ENCODE measurements at regions not wholly inside any gene's neighbourhood (a gene's known extent, or its start where the extent isn't known, plus 50 kb on each side); places are given as distances from the start of the nearest gene placed in this dataset.

DNA sequence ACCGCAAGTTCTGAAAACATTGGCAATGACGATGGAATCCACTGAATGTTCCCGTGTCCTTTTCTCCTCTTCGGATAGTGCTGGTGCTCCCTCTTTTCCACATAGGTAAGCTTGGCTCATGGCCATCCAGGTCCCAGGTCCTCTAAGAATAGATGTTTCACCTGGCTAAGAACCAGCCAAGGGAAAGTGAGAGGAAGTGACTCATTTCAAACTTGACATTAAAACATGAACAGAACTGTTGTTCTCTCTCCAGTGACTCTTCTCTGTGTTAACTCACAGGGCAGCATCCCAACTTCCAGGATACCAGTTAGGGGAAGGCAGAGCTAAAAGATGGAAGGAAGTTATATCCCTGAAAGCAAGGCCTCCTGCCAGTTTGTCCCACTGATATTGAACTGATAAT, 493.8 kb upstream of the CHRM3 start:
- no peak for FAIRE-seq

DNA sequence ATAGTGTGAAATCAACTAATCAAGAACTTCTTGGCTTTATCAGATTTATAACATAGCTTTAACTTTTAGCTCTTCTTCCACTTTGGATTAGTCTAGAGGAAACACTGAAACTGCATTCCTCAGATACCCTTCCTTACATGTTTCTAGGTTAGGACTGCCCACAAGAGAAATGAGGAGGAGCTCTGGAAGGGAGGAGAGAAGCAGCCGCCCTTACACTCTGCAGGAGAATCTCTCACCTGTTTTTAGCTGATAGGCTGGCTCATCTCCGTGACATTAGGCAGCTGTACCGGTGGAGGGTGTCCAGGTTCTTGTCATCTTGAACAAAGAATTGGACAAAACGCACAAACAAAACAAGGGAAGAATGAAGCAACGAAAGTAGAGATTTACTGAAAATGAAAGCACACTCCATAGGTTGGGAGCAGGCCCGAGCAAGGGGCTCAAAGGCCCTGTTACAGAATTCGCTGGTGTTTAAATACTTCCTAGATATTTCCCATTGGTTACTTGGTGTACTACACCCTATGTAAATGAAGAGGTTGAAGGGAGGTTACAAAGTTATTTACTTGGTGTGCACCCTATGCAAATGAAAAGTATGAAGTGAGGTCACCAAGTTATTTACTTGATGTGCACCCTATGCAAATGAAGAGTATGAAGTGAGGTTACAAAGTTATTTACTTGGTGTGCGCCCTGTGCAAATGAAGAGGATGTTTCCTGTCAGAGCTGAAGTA, 524.9 kb upstream of the CHRM3 start:
- FAIRE-seq, result no peak

DNA sequence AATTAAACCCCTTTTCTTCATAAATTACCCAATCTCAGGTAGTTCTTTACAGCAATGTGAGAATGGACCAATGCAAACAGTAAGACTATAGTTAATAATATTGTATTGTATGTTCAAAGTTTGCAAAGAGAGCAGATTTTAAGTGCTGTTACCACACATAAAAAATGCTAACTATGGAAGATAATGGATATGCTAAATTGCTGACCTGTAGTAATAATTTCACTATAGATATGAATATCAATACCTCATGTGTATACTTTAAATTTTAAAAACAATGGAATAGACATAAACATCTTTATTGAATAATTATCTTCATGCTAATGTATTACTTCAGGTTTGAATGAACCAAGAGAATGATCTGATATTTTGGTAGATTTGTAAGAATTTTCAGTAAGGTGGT, 552.4 kb upstream of the CHRM3 start:
- FAIRE-seq, result peak; percentile 25

DNA sequence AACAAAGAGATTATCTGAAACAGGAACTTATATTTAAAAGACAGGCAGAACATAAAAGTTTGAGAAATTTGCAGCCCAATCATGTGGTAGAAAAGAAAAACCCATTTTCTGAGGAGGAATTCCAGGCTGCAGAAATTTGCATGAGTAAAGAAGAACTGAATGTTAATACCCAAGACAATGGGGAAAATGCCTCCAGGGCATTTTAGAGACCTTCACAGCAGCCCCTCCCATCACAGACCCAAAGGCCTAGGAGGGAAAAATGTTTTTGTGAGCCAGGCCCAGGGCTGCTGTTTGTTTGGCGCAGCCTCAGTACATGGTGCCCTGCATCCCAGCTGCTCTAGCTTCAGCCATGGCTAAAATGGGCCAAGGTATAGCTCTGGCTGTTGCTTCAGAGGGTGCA, 554.3 kb upstream of the CHRM3 start:
- no peak for FAIRE-seq

DNA sequence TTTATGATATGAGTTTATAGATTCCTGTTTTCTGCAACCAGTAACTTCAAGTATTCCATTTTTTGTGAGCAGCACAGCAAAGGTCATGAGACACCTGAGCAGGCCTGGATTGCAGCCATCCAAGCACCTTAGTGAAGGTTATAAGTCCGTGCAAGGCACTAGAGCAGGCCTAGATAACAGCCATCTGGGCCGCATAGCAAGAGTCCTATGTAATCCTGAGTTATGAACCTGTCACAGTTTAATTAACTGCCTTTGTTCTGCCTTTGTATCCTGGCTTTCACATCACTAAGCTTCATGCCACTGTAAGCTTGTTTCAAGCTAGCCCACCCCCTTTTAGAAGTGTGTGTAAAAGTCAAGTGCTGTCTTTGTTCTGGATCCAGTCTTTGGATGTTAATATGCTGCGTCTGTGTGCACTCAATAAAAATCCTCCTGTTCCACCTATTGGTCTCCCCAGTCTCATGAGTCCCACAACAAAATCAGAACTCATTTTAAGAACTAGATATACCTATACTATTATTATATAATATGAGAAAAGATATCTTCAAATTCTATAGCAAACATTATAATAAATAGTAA, 556.2 kb upstream of the CHRM3 start:
- FAIRE-seq, result peak; percentile 69

DNA sequence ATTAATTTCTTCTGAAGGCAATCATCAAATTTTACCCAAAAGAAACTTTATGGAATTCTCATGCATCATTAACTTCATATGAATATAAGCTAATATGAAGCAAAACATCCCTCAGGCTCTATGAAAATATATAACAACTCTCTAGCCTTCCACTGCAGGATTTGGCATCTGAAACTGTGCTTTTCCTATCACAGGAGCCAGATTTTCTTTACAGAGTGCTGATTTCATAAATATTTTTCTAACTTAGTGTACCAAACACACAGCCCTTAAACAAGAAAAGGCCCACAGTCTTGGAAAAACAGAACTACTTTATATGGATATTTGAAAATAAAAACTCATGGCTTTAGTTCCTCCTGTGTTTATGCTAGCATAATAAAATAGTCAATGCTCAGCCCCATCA, 559.5 kb upstream of the CHRM3 start:
- FAIRE-seq, result no peak

DNA sequence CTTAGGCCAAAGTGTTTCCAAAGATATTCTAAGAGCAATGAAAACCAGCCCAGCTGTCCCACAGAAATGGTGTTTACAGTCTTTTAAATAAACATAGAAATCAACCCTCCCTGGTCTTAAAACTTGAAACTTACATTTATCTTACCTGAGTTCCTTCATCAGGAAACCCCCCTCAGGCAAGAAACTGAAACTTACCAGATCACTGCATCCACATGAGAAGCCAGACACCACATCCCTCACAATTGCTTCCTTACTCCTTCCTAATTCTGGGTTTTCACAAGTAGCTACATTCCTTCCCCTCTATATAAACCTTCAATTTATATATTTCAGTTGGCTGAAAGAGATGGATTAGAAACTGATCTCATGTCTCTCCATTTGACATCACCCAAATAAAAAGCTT, 563.0 kb upstream of the CHRM3 start:
- FAIRE-seq, result no peak

DNA sequence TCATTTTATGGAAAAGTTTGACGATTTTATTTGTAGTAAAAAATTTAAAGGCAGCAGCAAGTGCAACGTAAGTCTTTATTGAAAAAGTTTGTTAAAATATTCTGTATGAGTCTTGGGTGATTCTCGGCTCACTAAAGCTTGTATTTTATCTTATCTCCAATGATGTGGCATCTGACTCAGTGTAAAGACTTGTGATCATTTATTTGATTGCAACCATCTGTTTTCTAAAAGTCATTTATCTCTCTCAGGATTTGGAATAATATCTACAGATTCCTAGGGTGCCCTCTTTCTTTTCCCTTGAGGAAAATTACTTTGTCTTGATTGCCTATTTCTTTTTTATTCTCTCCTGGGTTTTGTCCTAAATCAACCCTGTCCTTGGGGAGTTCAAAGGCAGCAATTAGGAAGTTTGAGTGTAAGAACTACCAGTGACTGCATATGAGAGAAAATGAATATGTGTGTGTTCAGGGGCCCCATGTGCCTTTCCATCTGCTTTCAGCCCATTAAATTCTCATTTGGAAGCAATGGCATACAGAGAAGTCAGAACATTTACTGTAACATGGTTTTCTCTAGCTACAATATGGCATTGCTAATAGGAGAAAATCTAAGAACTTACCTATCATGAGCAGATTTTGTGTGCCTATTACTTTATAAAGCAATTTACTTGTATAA, 575.0 kb upstream of the CHRM3 start:
- FAIRE-seq, result peak; percentile 63

DNA sequence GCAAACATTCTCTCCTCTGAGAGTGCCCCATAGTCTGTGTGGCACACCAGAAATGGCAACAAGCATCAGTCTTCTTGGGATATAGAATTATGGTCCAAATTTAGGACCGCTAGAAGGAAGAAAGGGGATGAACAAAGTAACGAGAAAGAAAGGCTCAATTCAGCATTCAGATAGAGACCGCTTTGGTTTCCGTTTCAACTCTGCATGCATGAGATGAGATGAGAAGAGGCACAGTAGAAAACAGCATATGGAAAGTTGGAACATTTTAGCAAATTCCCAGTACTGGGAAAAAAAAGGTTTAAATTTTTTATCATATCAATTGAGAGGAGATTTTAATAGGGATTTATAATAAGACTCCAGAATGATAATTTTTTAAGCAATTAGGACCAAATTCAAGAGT, 595.5 kb upstream of the CHRM3 start:
- FAIRE-seq, result no peak

DNA sequence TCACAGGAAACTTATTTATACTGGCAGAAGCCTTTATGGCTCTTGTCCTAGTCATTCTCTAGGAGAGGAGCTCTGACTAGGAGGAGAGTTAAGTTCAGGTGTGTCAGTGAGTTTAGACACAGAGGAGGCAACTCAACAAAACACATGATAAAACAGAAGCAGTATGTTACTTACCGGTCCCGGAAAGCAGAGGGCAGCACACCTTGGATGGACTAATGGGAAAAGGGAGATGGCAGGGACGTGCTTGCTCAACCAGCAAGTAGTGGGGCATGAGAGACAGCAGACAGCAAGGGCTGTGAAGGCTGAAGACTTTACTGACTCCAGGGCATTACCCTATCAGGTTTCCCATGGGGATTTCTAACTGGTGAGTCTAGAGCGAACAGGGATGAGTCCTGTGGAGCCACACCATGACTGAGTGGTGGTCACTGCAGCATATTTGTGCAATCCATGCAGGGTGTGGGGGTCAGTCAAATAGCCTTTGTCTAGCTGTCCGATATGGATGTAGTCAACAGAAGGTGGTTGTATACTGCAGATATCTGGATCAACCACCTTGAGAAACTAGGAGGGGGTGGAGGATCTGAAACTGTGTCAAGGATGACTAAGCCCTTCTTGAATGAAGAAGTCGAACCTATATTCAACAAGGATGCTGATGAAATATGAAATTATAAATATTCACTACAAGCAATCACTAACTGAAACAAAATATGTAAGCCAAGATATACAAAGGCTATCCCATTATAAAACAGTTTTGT, 596.3 kb upstream of the CHRM3 start:
- no peak for FAIRE-seq

DNA sequence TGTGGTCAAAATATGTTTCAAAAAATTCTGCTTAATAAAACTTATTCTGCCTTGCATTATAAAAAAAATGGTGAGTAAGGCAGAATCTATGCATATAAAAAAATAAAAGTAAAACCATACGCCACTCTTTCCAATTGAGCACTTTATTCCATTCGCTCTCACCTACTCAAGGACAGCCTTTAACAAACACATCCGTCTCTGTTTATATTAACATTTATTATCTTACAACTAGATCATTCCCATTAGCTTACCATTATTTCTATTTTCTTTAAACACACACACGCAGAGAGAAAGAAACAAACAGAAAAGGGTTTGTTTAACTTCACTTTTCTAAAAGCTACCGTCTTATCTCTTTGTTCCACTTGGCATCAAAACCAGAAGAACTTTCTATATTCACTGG, 598.9 kb upstream of the CHRM3 start:
- peak; percentile 17 for FAIRE-seq

DNA sequence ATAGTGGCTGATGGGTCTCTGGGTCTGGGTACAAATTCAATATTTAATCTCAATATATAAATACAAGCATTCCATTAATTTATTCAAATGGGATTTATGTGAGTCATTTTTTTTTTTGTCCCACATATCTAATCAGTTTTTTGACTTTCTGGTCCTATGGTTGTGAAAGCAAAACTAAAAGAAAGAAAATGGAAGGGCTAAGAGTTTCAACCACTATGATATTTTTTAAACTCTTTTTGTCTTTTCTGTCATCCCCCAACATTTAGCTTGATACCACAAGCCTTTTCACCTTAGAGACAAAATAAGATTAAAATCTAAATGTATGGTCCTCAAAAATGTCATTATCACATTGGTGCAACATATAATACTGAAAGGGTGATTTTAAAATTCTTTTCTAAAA, 602.7 kb upstream of the CHRM3 start:
- no peak for FAIRE-seq

DNA sequence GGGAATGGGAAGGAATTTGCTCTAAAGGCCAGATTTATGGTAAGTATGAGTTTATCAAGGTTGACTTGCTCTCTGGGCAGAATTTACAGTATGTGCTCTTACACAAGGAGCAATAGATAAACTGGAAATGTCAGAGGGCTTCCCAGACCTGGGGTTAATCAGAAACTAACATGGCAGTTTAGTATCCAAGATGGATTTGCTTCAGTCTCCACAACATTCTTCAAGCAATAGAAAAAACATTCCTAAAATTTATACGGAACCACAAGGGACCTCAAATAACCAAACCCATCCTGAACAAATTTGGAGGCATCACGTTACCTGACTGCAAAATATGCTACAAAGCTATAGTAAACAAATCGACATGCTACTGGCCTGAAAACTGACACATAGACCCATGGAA, 606.7 kb upstream of the CHRM3 start:
- FAIRE-seq, result no peak

DNA sequence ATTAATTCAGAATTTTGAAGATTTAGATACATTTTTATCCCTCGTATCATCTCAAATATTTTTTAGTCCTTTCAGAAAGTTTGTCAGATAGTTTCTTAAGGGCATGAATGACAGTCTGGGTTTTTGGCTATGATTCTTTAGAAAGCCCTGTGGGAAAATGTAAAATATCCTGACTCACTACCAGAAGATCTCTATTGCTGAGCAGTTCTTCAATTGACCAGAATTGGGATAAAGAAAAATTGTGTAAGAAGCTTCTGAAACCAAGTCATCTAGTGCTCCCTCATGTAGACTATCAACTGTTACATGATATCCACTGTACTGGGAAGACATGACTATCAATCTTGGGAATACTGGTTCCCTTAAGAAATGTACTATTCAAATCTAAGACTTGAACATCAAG, 608.3 kb upstream of the CHRM3 start:
- no peak for FAIRE-seq

DNA sequence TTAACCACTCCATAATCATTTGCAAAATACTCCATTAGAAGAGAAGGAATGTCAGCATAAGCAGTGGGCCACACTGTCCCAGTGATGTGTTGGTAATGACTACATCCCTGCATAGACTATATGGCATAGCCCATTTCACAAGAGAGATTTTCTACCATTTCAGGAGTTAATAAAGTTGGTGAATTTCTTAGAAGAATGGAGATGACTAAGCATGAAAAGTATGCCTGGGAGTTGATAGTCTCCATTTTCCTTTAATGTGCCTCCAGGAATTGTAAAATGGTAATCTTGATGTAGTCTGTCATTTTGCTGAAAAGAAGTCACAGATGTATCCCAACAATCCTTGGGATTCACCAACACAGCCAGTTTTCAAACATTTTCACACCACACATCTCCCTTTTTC, 608.8 kb upstream of the CHRM3 start:
- FAIRE-seq, result no peak

DNA sequence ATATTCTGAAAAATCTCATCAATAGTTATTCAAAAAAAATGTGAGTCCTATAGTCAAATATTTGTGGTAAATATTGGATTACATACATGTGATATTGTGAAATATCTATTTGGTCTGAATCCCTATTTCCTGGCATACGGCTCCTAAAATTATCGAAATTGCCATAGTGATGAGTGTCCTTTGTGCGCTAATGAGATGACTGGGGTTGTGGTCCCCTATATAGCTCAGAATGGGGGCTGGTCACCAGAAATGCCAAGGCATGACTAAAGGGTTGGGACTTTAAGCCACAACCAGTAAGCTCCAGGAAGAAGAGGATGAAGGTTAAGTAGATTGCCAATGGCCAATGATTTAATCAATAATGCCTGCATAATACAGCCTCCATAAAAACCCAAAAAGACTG, 610.2 kb upstream of the CHRM3 start:
- no peak for FAIRE-seq

DNA sequence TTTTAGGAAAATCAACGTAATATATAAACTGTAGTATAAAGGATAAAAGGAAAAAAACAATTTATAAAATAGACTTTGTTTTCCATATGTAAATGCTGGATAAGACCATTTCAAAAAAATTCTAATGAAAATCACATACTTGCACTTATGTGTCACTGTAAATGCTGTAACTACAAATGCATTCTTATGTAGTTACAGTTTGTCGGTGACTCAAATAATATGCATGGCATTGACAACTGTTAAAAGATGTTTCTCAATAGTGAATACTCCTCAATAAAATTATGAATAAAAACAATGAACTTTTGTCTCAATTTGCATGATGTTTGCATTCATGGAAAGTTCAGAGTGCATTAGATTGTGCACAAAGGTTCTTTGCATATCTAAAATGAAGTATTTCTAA, 614.0 kb upstream of the CHRM3 start:
- FAIRE-seq, result peak; percentile 61

DNA sequence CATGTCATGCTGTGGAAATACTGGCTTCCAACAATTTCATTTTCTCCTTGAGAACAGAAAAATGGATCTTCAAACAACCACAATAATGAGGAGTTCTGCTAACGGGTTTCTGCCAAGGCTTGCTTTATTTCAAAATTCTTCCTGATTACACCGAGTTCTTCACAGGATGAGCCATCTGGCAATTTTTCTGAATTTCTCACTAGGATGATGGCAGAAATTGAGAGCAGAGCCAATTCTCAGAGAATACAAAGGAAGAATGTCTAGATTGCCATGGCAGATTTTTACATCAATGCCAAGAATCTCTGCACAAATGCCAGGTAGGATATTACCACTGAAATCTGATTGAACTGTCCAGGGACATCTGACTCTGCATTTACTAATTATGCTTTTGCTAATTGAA, 619.0 kb upstream of the CHRM3 start:
- no peak for FAIRE-seq

DNA sequence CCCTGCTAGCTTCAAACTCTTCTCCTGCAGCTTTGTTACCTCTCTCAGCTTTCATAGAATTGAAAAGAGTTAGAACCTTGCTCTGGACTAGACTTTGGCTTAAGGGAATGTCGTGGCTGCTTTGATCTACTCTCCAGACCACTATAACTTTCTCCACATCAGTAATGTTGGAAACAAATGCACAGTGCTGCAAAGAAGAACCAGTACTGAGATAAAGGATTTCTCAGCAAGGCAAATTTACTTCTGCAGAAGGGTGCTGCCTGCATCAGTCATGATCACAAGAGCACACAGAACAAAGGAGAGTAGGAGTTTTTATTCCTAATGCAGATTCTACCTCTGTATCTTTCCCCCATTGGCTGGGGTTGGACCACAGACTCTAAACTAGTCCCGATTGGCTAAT, 621.6 kb upstream of the CHRM3 start:
- no peak for FAIRE-seq

DNA sequence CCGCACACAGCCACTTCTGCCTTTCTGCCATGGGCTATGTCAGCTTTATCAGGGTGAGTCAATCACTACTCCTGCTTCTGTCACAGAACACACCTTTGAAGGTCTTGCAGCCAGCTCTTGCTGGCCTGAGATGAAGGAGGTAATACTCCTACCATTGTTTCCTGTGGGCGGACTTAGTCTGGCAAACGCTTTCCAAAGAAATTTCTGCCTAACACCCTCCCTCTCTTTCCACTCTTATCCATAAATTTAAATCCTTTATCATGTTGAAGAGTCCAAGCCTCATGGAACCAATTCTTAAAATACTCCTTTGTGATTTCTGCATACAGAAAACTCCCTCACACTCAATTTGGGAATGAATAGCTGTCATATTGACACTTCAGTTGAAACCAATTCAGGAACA, 633.1 kb upstream of the CHRM3 start:
- no peak for FAIRE-seq

DNA sequence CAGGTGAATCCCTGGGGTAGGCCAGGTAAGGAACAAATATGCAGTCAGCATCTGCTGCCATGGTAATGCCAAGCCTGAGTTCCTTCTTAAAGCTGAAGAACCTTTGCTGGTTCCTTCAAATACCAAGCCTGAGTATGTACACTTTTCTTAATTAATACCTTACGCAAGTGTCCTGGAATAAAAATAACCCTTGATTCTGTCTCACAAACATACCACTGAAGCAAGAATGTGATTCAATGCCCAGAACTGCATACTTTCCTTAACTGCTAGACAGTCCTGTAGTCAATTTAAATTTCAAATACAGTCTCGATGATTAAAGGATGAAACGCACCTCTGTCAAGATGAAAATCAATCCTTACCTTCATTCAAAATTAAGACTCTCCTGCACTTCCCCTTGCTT, 634.0 kb upstream of the CHRM3 start:
- FAIRE-seq, result no peak

DNA sequence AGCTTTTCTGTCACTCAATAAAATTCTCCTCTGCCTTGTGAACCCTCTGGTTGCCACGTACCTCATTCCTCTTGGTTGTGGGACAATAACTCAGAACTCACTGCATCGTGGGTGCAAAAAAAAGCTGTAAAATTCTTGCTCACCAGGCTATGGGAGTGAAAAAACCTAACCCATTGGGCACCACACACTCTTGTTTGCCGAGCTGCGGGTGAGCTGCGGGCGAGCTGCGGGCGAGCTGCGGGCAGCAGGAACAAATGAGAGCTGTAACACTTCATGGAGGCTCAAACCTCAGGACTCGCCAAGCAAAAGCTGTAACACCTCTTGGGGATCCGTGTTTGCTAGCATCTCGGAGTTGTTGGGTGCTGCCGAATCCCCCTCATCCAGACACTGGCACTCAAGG, 641.3 kb upstream of the CHRM3 start:
- FAIRE-seq, result no peak

DNA sequence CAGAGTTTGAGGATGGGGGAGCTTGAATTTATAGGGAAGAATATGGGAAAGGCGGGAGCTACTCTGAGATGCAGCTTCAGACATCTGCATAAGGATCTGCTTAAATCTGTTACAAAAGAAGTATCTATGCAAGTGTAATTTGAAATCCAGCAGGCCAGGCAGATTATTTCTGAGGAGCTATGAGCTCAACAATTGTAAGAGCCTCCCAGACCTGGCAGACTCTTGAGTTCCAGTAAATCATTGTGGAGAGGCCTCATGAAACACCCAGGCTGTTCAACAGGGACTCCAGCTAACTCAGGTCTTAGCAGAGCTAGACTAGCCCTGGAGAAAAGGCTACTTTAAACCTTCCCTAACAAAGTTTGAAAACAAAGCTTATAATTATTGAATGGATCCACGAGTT, 647.5 kb upstream of the CHRM3 start:
- FAIRE-seq, result no peak

DNA sequence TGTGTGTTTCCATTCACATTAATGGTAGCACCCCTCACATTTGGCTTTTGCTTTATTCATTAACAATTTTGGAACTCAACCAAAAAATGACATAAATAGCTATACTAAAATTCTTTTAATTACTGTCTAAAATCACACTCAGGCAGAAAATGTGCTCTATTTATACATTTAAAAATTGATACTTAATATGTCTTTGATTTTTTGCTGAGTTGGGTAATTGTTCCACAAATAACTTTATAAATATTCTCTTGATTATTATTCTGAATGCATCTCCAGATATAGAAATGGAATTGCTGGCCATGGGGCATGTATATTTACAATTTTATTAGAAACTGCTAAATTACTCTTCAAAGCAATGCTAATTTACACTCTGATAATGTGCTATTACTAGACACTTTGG, 658.7 kb upstream of the CHRM3 start:
- FAIRE-seq, result peak; percentile 13
